ENCODE measurements at regions not wholly inside any gene's neighbourhood (a gene's known extent, or its start where the extent isn't known, plus 50 kb on each side); places are given as distances from the start of the nearest gene placed in this dataset.

DNA sequence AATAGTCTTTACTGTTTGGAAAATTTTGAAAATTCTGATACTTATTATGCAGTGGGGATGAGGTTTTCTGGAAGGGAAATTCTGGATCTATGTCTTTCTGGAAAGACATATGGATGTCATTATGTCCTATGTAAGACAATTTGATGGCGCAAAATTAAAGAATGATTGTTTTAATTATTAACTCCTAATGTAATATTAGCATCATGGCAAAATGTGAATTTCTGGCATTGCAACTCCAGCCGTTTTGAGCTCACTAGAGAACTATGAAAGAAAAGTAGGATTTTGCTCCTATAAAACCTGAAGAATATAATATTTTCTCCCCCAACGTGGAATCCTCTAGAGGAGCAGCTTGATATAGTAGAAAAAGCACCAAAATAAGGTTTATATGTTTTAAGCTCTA lies 243.2 kb downstream of the RFPL4B start:
- DNase-seq (ENCODE audit: low spot score in 2 of 2) = no peak
- Histone ChIP-seq H3K4me3 (no peak overlapping the region), H3K9me3 (peaks cover 0 to 11% of the 10 kb centered on the region in 2 donors), H3K36me3 (no peaks in the 10 kb centered on the region), H3K4me1 (no peaks in the 10 kb centered on the region), H3K27ac (no peak overlapping the region), H3K27me3 (no peaks in the 10 kb centered on the region)
- intact Hi-C loops (cut with DNase I; ENCODE audit: low total_unique reads) = no loop called here
- TF ChIP-seq, protein P1, sequence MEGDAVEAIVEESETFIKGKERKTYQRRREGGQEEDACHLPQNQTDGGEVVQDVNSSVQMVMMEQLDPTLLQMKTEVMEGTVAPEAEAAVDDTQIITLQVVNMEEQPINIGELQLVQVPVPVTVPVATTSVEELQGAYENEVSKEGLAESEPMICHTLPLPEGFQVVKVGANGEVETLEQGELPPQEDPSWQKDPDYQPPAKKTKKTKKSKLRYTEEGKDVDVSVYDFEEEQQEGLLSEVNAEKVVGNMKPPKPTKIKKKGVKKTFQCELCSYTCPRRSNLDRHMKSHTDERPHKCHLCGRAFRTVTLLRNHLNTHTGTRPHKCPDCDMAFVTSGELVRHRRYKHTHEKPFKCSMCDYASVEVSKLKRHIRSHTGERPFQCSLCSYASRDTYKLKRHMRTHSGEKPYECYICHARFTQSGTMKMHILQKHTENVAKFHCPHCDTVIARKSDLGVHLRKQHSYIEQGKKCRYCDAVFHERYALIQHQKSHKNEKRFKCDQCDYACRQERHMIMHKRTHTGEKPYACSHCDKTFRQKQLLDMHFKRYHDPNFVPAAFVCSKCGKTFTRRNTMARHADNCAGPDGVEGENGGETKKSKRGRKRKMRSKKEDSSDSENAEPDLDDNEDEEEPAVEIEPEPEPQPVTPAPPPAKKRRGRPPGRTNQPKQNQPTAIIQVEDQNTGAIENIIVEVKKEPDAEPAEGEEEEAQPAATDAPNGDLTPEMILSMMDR (IDR thresholded peaks at IDR 0.05) = no peak
- TF ChIP-seq POLR2AphosphoS5 (IDR thresholded peaks at IDR 0.05) (no peak), POLR2A (IDR thresholded peaks at IDR 0.05) (no peak)

DNA sequence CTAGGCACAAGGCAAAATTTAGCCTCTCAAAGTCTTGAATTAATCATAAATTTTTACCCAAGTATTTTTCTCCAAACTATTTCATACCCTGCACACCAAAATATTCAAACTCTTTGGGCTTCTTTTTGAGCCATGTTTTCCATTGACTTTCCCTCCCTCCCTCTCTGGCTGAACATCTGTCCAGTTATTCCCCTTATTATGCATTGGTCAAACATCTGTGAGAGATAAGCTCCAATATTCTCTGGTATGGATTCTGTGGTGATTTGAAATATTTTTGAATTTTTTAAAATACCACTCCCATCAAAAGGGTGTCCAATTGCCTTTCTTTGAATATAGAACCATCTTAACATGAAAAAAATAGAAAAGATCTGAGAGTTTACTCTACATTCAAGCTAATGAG lies 244.2 kb downstream of the RFPL4B start:
- intact Hi-C loops (cut with DNase I; ENCODE audit: low total_unique reads) = no loop called here
- H3K27me3 ChIP-seq = no peaks in the 10 kb centered on the region
- TF ChIP-seq POLR2A (IDR thresholded peaks at IDR 0.05) = no peak
- TF ChIP-seq, protein P1 (IDR thresholded peaks at IDR 0.05) = no peak
- no peak overlapping the region for H3K4me3 ChIP-seq
- H3K27ac ChIP-seq = no peak overlapping the region
- no peaks in the 10 kb centered on the region for H3K36me3 ChIP-seq
- H3K4me1 ChIP-seq = no peaks in the 10 kb centered on the region
- no peak for DNase-seq (ENCODE audit: low spot score in 2 of 2)
- H3K9me3 ChIP-seq = peaks cover 0 to 11% of the 10 kb centered on the region in 2 donors

DNA sequence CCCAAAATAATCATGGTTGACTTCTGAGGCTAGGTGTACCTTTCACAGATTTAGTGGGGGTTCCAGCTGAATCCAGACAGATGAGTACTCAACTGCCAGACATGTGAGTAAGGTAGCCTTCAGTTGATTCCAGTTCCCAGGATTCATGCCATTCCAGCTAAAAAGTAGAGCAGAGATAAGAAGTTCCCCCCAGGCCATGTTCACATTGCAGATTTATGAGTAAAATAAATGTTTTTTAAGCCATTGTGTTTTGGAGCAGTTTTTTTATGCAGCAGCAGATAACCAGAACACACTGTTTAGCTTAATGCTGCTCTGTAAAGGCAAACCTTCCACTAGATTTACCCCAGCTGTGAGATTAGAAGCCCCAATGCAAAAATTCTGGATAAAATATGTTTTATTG lies 245.0 kb downstream of the RFPL4B start:
- DNase-seq (ENCODE audit: low spot score in 2 of 2) = no peak
- intact Hi-C loops (cut with DNase I; ENCODE audit: low total_unique reads) = no loop called here
- H3K27ac ChIP-seq = no peak overlapping the region
- H3K9me3 ChIP-seq = peaks cover 0 to 11% of the 10 kb centered on the region in 2 donors
- TF ChIP-seq POLR2A (IDR thresholded peaks at IDR 0.05) (no peak), POLR2AphosphoS5 (IDR thresholded peaks at IDR 0.05) (no peak)
- TF ChIP-seq, protein P1 (IDR thresholded peaks at IDR 0.05) = no peak
- no peaks in the 10 kb centered on the region for H3K36me3 ChIP-seq
- H3K27me3 ChIP-seq = no peaks in the 10 kb centered on the region
- H3K4me1 ChIP-seq = no peaks in the 10 kb centered on the region
- no peak overlapping the region for H3K4me3 ChIP-seq

DNA sequence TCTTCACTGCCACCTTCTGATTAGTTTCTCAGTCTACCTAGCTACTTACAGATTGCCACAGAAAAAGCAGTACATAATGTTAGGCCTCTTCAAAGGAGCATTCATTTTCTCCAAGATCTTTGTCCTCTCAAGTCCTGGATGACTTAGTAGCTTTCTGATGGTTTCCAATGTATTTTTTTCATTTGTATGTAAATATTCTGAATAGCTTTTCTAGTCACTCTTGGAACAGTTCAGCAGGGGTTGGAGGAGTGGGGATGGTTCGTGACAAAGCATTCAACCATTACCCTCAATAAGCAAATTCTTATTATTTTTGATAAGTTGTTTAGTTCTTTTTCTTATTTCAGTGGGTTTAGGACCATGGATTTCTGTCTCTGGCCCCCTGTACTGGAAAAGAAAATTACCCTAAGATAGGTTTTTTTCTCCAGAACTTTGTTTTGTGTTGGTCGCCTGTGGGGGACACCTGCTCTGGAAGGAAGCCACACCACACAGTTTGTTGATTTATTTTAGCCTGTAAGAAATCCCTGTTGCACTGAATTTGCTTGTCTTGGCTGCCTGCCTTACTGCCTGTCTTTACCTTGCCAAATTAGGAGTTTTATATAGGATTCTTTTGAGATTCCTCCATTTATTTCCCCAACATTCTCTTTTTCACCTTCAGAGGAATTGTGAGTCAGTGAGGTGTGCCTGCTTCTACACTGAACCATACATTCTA lies 247.9 kb downstream of the RFPL4B start:
- TF ChIP-seq POLR2A (IDR thresholded peaks at IDR 0.05) (no peak), POLR2AphosphoS5 (IDR thresholded peaks at IDR 0.05) (no peak)
- TF ChIP-seq, protein P1 (IDR thresholded peaks at IDR 0.05) = no peak
- no peak overlapping the region for H3K27ac ChIP-seq
- no peaks in the 10 kb centered on the region for H3K27me3 ChIP-seq
- H3K4me1 ChIP-seq = no peaks in the 10 kb centered on the region
- no peak overlapping the region for H3K4me3 ChIP-seq
- H3K9me3 ChIP-seq = peaks cover 0 to 11% of the 10 kb centered on the region in 2 donors
- no peak for DNase-seq (ENCODE audit: low spot score in 2 of 2)
- intact Hi-C loops (cut with DNase I; ENCODE audit: low total_unique reads) = no loop called here
- no peaks in the 10 kb centered on the region for H3K36me3 ChIP-seq

DNA sequence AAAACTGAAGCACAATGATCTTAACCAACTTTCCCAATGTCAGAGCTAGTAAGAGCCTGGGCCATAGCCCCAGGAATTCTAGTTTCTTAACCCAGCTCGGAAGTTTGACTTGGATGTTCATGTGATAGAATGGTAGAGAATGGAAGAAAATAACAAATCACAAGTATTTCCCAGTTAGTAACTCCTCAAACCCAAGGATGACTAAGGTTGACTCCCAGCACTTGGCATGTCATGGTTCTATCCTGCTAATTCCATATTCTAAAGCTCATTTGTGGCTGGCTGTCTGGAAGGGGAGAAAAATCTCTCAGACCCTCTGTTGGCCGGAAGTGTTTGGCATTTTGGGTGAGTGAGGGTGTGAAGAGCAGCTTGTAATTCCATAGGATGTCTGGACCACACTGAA lies 248.7 kb downstream of the RFPL4B start:
- no peak overlapping the region for H3K27ac ChIP-seq
- no peaks in the 10 kb centered on the region for H3K4me1 ChIP-seq
- no peaks in the 10 kb centered on the region for H3K36me3 ChIP-seq
- TF ChIP-seq, protein P1 (IDR thresholded peaks at IDR 0.05) = no peak
- TF ChIP-seq POLR2A (IDR thresholded peaks at IDR 0.05) (no peak), POLR2AphosphoS5 (IDR thresholded peaks at IDR 0.05) (no peak)
- DNase-seq (ENCODE audit: low spot score in 2 of 2) = no peak
- intact Hi-C loops (cut with DNase I; ENCODE audit: low total_unique reads) = no loop called here
- H3K27me3 ChIP-seq = no peaks in the 10 kb centered on the region
- H3K4me3 ChIP-seq = no peak overlapping the region
- peaks cover 0 to 11% of the 10 kb centered on the region in 2 donors for H3K9me3 ChIP-seq
